Endodermal cell (in vitro differentiated cells): ENCODE measurements at regions not wholly inside any gene's neighbourhood (a gene's known extent, or its start where the extent isn't known, plus 50 kb on each side); places are given as distances from the start of the nearest gene placed in this dataset.

ENCODE experiments used
- DNase-seq: peaks from one replicate; pipeline ENCODE4 v3.0.0-alpha.2; 2017
- H3K27ac ChIP-seq: 2 replicates; pipeline ENCODE4 v1.5.1; 2013; ENCODE audit warnings: mild to moderate bottlenecking, low read depth, low read length, moderate library complexity
- H3K27me3 ChIP-seq: 2 replicates; pipeline ENCODE4 v1.6.1; 2013; ENCODE audit warnings: mild to moderate bottlenecking, low read length, moderate library complexity; ENCODE audit not compliant: insufficient read depth, control insufficient read depth, poor library complexity, severe bottlenecking
- H3K36me3 ChIP-seq: 2 replicates; pipeline ENCODE4 v1.7.0; 2013; ENCODE audit warnings: mild to moderate bottlenecking, low read length, moderate library complexity; ENCODE audit not compliant: control insufficient read depth, insufficient read depth
- H3K4me1 ChIP-seq: one replicate; pipeline ENCODE4 v1.7.0; 2013; ENCODE audit warnings: low read length; ENCODE audit not compliant: control insufficient read depth, insufficient read depth
- H3K4me3 ChIP-seq: 2 replicates; pipeline ENCODE4 v1.5.1; 2013; ENCODE audit warnings: mild to moderate bottlenecking, low read length, moderate library complexity
- H3K9ac ChIP-seq: 2 replicates; pipeline ENCODE4 v1.6.1; 2013; ENCODE audit warnings: mild to moderate bottlenecking, low read length, moderate library complexity; ENCODE audit not compliant: poor library complexity, severe bottlenecking; ENCODE audit errors: extremely low read depth
- H3K9me3 ChIP-seq: 2 replicates; pipeline ENCODE4 v1.6.1; 2013; ENCODE audit warnings: mild to moderate bottlenecking, low read length, moderate library complexity; ENCODE audit not compliant: control insufficient read depth
- H3K27ac Mint-ChIP-seq: 2 replicates; pipeline ENCODE4 v1.8.0; 2020; ENCODE audit warnings: mixed read lengths
- H3K27me3 Mint-ChIP-seq: 2 replicates; pipeline ENCODE4 v1.8.0; 2021; ENCODE audit warnings: mild to moderate bottlenecking, mixed read lengths; ENCODE audit not compliant: insufficient read depth
- H3K36me3 Mint-ChIP-seq: 2 replicates; pipeline ENCODE4 v1.8.0; 2020; ENCODE audit warnings: low read depth, mixed read lengths
- H3K4me1 Mint-ChIP-seq: 2 replicates; pipeline ENCODE4 v1.8.0; 2020; ENCODE audit warnings: mixed read lengths
- H3K4me3 Mint-ChIP-seq: 2 replicates; pipeline ENCODE4 v1.8.0; 2020; ENCODE audit warnings: mild to moderate bottlenecking, moderate library complexity, mixed read lengths
- H3K9me3 Mint-ChIP-seq: 2 replicates; pipeline ENCODE4 v1.8.0; 2020; ENCODE audit warnings: mild to moderate bottlenecking, mixed read lengths
- WGBS, 2 experiments: methylation state at CpG; one replicate each; pipeline versions ENCODE4 v1.1.5 to v1.1.7; 2013; ENCODE audit warnings: missing lambda C conversion rate in 2 of 2, mixed read lengths in 1 of 2; ENCODE audit not compliant: insufficient coverage in 1 of 2, insufficient read length in 1 of 2; 5-methylcytosine and 5-hydroxymethylcytosine counted together
- TF ChIP-seq, protein P1 (sequence below): fragments of 200-600 bp; sonication (generic); conservative IDR thresholded peaks from 2 replicates; pipeline ENCODE4 v1.5.0; 2021; ENCODE audit warnings: antibody characterized with exemption, mild to moderate bottlenecking

GRCh38 chr2:188762151-188762550, 212.0 kb upstream of the COL3A1 start:
- Mint-ChIP-seq H3K9me3 (no peaks in the 10 kb centered on the region), H3K27me3 (no peaks in the 10 kb centered on the region), H3K4me3 (no peak overlapping the region), H3K4me1 (no peaks in the 10 kb centered on the region), H3K36me3 (no peaks in the 10 kb centered on the region), H3K27ac (no peak overlapping the region)
- H3K4me3 ChIP-seq: no peak overlapping the region
- TF ChIP-seq, protein P1, sequence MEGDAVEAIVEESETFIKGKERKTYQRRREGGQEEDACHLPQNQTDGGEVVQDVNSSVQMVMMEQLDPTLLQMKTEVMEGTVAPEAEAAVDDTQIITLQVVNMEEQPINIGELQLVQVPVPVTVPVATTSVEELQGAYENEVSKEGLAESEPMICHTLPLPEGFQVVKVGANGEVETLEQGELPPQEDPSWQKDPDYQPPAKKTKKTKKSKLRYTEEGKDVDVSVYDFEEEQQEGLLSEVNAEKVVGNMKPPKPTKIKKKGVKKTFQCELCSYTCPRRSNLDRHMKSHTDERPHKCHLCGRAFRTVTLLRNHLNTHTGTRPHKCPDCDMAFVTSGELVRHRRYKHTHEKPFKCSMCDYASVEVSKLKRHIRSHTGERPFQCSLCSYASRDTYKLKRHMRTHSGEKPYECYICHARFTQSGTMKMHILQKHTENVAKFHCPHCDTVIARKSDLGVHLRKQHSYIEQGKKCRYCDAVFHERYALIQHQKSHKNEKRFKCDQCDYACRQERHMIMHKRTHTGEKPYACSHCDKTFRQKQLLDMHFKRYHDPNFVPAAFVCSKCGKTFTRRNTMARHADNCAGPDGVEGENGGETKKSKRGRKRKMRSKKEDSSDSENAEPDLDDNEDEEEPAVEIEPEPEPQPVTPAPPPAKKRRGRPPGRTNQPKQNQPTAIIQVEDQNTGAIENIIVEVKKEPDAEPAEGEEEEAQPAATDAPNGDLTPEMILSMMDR: no peak
- WGBS, 2 experiments: 96% methylated on average over 1 of the region's 2 CpGs; no CpG with 5 or more reads in 1 of the 2 experiments
- no peaks in the 10 kb centered on the region for H3K36me3 ChIP-seq
- H3K4me1 ChIP-seq: no peaks in the 10 kb centered on the region
- no peaks in the 10 kb centered on the region for H3K27me3 ChIP-seq
- H3K27ac ChIP-seq: no peak overlapping the region
- H3K9ac ChIP-seq: no peak overlapping the region
- no peaks in the 10 kb centered on the region for H3K9me3 ChIP-seq
- DNase-seq: no peak

GRCh38 chr2:188765522-188766470, 208.4 kb upstream of the COL3A1 start:
- no peaks in the 10 kb centered on the region for H3K9me3 Mint-ChIP-seq
- no peaks in the 10 kb centered on the region for H3K4me1 ChIP-seq
- peaks cover 2% of the 10 kb centered on the region for H3K27me3 Mint-ChIP-seq
- DNase-seq: peak; percentile 65
- no peaks in the 10 kb centered on the region for H3K36me3 Mint-ChIP-seq
- H3K27me3 ChIP-seq: no peaks in the 10 kb centered on the region
- H3K9ac ChIP-seq: no peak overlapping the region
- no peaks in the 10 kb centered on the region for H3K9me3 ChIP-seq
- H3K4me3 ChIP-seq: no peak overlapping the region
- no peak overlapping the region for H3K4me3 Mint-ChIP-seq
- no peak overlapping the region for H3K27ac Mint-ChIP-seq
- TF ChIP-seq, protein P1: peak; percentile 85
- no peaks in the 10 kb centered on the region for H3K36me3 ChIP-seq
- H3K27ac ChIP-seq: no peak overlapping the region
- 86 to 88% methylated on average over 1 to 3 of the region's 3 CpGs for WGBS, 2 experiments
- H3K4me1 Mint-ChIP-seq: no peaks in the 10 kb centered on the region

GRCh38 chr2:188766471-188766856, 207.7 kb upstream of the COL3A1 start:
- no peak overlapping the region for H3K27ac Mint-ChIP-seq
- TF ChIP-seq, protein P1: no peak
- no peak overlapping the region for H3K4me3 ChIP-seq
- WGBS, 2 experiments: 81% methylated on average over 2 of the region's 3 CpGs; no CpG with 5 or more reads in 1 of the 2 experiments
- H3K36me3 Mint-ChIP-seq: no peaks in the 10 kb centered on the region
- no peak overlapping the region for H3K9ac ChIP-seq
- H3K4me1 ChIP-seq: no peaks in the 10 kb centered on the region
- H3K9me3 ChIP-seq: no peaks in the 10 kb centered on the region
- H3K9me3 Mint-ChIP-seq: no peaks in the 10 kb centered on the region
- no peaks in the 10 kb centered on the region for H3K36me3 ChIP-seq
- no peaks in the 10 kb centered on the region for H3K27me3 ChIP-seq
- H3K27ac ChIP-seq: no peak overlapping the region
- H3K27me3 Mint-ChIP-seq: peaks cover 2% of the 10 kb centered on the region
- DNase-seq: no peak
- H3K4me3 Mint-ChIP-seq: no peak overlapping the region
- no peaks in the 10 kb centered on the region for H3K4me1 Mint-ChIP-seq
